Activated B cell treated with CpG ODN at 0.5 μM for 24 hours (primary cell): ENCODE measurements at regions not wholly inside any gene's neighbourhood (a gene's known extent, or its start where the extent isn't known, plus 50 kb on each side); places are given as distances from the start of the nearest gene placed in this dataset.

Experiments used
- ATAC-seq: fragments of 200-7000 bp; cut with Tn5 transposase; one replicate; pipeline ENCODE4 v1.10.0; 2021; ENCODE audit warnings: low read depth, mild to moderate bottlenecking, moderate library complexity
- CTCF ChIA-PET: fragments of 350-600 bp; sonication (Branson Sonifier 250); formaldehyde crosslinking; loops from one replicate; lab custom pipeline; 2021; ENCODE audit warnings: antibody characterized with exemption; lab: Charles Lee
- POLR2A ChIA-PET: fragments of 350-600 bp; sonication (Branson Sonifier 250); formaldehyde crosslinking; loops from one replicate; lab custom pipeline; 2021; ENCODE audit warnings: antibody characterized with exemption; lab: Charles Lee
- DNase-seq: peaks from one replicate; pipeline ENCODE4 v3.0.0; 2022
- H3K27ac Mint-ChIP-seq: one replicate; pipeline ENCODE4 v1.8.0; 2020; ENCODE audit warnings: mixed read lengths
- H3K27me3 Mint-ChIP-seq: one replicate; pipeline ENCODE4 v1.8.0; 2021; ENCODE audit warnings: mixed read lengths
- H3K36me3 Mint-ChIP-seq: one replicate; pipeline ENCODE4 v1.8.0; 2021; ENCODE audit warnings: low read depth, mixed read lengths
- H3K4me1 Mint-ChIP-seq: one replicate; pipeline ENCODE4 v1.8.0; 2021; ENCODE audit warnings: mixed read lengths
- H3K4me3 Mint-ChIP-seq: one replicate; pipeline ENCODE4 v1.8.0; 2020; ENCODE audit warnings: mild to moderate bottlenecking, mixed read lengths
- H3K9me3 Mint-ChIP-seq: one replicate; pipeline ENCODE4 v1.8.0; 2020; ENCODE audit warnings: mixed read lengths
- intact Hi-C: fragments of 100-400 bp; cut with micrococcal nuclease; formaldehyde crosslinking; loops from one replicate; pipeline ENCODE4 v1.15.1; 2024
- TF ChIP-seq, protein P1 (sequence below): fragments of 200-600 bp; IDR thresholded peaks from one replicate; pipeline ENCODE4 v1.8.0; 2022; ENCODE audit warnings: antibody characterized with exemption, mild to moderate bottlenecking

DNA sequence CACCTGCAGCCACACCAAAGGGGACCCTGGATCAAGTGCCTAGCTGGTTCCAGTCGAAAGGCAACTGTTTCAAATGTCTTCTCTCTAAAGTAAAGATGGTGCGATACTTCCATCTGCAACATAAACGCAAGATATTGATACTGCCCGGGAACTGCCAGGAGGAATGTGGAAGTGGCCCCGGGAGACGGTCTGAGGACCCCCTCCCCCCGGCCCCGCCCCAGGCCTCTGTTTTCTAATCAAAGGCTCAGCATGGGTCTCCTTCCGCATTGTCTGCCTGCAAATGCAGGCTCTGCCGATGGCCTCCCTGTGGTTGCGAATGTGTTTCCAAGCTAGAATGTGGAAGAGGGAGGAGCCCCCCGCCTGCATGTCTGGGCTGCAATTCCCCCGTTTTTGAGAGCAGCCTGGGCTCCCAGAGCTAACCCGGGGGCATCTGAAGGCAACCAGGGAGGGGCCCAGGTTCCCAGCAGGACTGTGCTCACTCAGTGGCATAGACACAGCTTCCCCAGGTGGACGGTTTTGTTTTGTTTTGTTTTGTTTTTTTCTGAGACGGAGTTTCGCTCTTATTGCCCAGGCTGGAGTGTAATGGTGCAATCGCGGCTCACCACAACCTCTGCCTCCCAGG is 223.9 kb upstream of the PPP2R2D start:
- no peaks in the 10 kb centered on the region for H3K36me3 Mint-ChIP-seq
- DNase-seq (no peak), ATAC-seq (no peak)
- H3K27ac Mint-ChIP-seq: no peak overlapping the region
- ChIA-PET POLR2A (no interaction called here), CTCF (no interaction called here)
- peaks cover 6% of the 10 kb centered on the region for H3K9me3 Mint-ChIP-seq
- no peaks in the 10 kb centered on the region for H3K4me1 Mint-ChIP-seq
- no peak overlapping the region for H3K4me3 Mint-ChIP-seq
- TF ChIP-seq, protein P1, sequence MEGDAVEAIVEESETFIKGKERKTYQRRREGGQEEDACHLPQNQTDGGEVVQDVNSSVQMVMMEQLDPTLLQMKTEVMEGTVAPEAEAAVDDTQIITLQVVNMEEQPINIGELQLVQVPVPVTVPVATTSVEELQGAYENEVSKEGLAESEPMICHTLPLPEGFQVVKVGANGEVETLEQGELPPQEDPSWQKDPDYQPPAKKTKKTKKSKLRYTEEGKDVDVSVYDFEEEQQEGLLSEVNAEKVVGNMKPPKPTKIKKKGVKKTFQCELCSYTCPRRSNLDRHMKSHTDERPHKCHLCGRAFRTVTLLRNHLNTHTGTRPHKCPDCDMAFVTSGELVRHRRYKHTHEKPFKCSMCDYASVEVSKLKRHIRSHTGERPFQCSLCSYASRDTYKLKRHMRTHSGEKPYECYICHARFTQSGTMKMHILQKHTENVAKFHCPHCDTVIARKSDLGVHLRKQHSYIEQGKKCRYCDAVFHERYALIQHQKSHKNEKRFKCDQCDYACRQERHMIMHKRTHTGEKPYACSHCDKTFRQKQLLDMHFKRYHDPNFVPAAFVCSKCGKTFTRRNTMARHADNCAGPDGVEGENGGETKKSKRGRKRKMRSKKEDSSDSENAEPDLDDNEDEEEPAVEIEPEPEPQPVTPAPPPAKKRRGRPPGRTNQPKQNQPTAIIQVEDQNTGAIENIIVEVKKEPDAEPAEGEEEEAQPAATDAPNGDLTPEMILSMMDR: no peak
- intact Hi-C loops: no loop called here
- no peaks in the 10 kb centered on the region for H3K27me3 Mint-ChIP-seq

DNA sequence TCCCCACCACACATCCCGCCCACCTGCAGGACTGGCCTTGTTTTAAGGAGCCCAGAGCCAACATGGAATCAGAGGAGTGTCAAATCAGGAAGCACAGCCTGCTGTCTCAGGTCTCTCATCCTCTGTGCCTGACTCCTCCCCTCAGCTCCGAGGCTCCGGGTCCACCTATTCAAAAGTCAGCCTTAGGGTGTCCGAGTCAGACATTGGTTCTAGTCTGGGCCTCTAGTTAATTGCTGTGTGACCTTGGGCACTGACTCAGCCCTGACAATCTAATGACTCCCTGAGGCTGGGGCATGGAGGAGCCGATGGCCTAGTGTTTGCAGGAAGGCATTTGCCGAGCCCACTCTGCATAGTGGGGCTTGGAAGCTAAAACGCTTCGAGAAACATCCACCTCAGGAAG is 223.1 kb upstream of the PPP2R2D start:
- no peaks in the 10 kb centered on the region for H3K27me3 Mint-ChIP-seq
- no peaks in the 10 kb centered on the region for H3K9me3 Mint-ChIP-seq
- CTCF ChIA-PET: no interaction called here
- no peaks in the 10 kb centered on the region for H3K36me3 Mint-ChIP-seq
- intact Hi-C loops: no loop called here
- H3K4me1 Mint-ChIP-seq: no peaks in the 10 kb centered on the region
- DNase-seq (no peak), ATAC-seq (no peak)
- no peak overlapping the region for H3K27ac Mint-ChIP-seq
- POLR2A ChIA-PET: no interaction called here
- H3K4me3 Mint-ChIP-seq: no peak overlapping the region
- TF ChIP-seq, protein P1: no peak

DNA sequence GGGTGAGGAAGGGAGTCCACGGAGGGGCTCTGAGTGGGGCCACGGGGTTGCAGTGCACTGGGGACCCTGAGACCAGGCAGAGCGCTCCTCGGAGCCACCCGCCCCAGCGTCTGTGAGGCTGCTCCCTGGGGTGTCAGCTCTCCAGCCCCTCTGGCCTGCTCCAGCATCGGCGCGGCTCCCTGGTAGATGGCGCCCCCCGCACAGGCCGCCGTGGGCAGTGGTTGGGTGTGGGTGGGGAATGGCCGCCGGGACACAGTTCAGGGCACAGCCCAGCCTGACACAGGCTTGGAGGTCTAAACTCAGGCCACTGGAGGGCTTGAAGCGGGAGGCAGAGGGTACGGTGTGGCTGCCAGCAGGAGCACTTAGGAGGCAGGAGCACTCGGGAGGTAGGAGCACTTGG is 222.6 kb upstream of the PPP2R2D start:
- Mint-ChIP-seq H3K4me1 (no peaks in the 10 kb centered on the region), H3K27me3 (no peaks in the 10 kb centered on the region), H3K9me3 (no peaks in the 10 kb centered on the region), H3K4me3 (no peak overlapping the region), H3K36me3 (no peaks in the 10 kb centered on the region), H3K27ac (no peak overlapping the region)
- CTCF ChIA-PET: no interaction called here
- TF ChIP-seq, protein P1: no peak
- POLR2A ChIA-PET: no interaction called here
- no peak for DNase-seq
- intact Hi-C loops: no loop called here
- ATAC-seq: no peak

DNA sequence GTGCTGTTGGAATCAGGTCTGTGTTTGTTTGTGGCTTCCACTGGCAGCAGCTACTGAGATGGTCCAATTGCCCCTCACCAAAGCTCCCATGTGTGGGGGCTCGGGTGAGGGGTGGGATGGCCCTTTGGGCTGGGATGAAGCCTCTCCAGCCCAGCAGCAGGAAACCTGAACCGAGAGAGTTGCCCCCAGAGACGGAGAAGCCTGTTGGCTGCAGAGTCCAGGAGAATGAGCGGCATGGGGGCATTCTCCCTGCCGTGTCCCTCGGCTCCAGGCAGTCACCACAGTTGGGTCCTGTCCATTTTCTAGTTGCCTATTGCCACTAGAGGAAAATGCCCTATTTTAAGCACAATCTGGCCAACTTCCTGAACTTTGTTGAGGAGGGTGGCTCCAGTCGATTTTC is 222.2 kb upstream of the PPP2R2D start:
- no peaks in the 10 kb centered on the region for H3K9me3 Mint-ChIP-seq
- no peaks in the 10 kb centered on the region for H3K27me3 Mint-ChIP-seq
- CTCF ChIA-PET: no interaction called here
- H3K4me1 Mint-ChIP-seq: no peaks in the 10 kb centered on the region
- H3K4me3 Mint-ChIP-seq: no peak overlapping the region
- TF ChIP-seq, protein P1: no peak
- H3K27ac Mint-ChIP-seq: no peak overlapping the region
- POLR2A ChIA-PET: no interaction called here
- intact Hi-C loops: no loop called here
- ATAC-seq: no peak
- H3K36me3 Mint-ChIP-seq: no peaks in the 10 kb centered on the region
- DNase-seq: no peak

DNA sequence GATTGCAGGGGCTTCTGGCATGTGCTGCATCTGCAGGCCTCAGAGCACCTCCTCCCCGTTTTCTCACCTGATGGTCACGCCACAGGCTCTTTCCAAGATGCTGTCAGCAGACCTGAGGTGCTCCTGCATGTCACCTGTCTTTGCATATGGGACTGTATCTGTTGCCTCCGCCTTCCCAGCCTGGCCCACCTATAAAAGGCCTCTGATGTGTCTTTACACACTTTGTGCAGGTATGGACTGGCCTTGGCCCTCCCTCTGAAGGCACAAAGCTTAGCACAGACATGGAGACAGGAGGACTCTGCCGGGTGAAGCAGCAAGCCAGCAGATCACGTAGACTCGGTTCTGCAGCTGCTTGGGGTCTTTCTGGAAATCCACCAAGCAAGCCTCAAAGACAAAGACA is 220.9 kb upstream of the PPP2R2D start:
- Mint-ChIP-seq H3K36me3 (no peaks in the 10 kb centered on the region), H3K9me3 (no peaks in the 10 kb centered on the region), H3K27ac (no peak overlapping the region), H3K4me3 (no peak overlapping the region), H3K4me1 (no peaks in the 10 kb centered on the region), H3K27me3 (no peaks in the 10 kb centered on the region)
- ATAC-seq (no peak), DNase-seq (no peak)
- intact Hi-C loops: no loop called here
- TF ChIP-seq, protein P1: no peak
- ChIA-PET CTCF (no interaction called here), POLR2A (no interaction called here)
